Stimulated activated CD4-positive, alpha-beta T cell treated with anti-CD3 and anti-CD28 coated beads, Interleukin-4, amount 100 ng/mL, for 48 hours (primary cell): ENCODE measurements at regions not wholly inside any gene's neighbourhood (a gene's known extent, or its start where the extent isn't known, plus 50 kb on each side); places are given as distances from the start of the nearest gene placed in this dataset.

Experiments used
- DNase-seq, 2 donors: peaks; one replicate each; pipeline ENCODE4 v3.0.0-alpha.2; 2020; ENCODE audit warnings: low read depth in 2 of 2

- no peak for DNase-seq
Observed at GRCh38 chr2:144947709-144948037, 427.8 kb upstream of the ZEB2 start.

- DNase-seq: no peak
Observed at GRCh38 chr2:144946263-144946662, 426.3 kb upstream of the ZEB2 start.

GRCh38 chr2:144944546-144945220, 424.8 kb upstream of the ZEB2 start:
- DNase-seq: no peak

- no peak for DNase-seq
Observed at GRCh38 chr2:144943986-144944385, 424.1 kb upstream of the ZEB2 start.

DNA sequence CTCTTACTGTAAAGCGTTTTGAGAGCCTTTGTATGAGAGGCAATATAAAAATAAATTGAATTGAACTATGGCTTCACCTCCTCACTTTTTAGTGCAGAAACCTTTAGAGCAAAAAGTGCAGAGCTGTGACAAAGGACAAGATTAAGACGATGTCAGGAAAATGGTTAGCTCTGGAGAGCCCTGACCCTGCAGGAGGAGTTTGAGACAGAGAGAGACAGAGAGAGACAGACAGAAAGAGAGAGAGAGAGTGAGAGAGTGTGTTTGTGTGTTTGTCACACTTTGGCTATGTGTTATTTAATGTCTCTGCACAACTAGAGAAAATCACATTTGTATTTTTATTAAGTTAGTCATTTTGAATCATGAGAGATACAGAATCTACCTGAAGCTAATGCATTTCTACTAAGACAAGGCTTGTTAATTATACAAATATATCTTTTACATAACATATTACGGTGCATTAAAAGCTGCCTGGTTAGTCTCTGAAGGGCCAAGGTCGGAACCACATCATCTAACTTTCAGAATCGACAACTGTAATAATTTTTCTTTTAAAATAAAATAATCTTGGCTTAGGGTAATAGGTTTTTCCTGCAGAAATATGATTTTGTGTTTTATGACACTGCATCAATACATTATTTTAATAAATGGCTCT, 423.5 kb upstream of the ZEB2 start:
- DNase-seq: no peak

- DNase-seq: no peak
Observed at GRCh38 chr2:144942516-144943256, 422.8 kb upstream of the ZEB2 start.

DNA sequence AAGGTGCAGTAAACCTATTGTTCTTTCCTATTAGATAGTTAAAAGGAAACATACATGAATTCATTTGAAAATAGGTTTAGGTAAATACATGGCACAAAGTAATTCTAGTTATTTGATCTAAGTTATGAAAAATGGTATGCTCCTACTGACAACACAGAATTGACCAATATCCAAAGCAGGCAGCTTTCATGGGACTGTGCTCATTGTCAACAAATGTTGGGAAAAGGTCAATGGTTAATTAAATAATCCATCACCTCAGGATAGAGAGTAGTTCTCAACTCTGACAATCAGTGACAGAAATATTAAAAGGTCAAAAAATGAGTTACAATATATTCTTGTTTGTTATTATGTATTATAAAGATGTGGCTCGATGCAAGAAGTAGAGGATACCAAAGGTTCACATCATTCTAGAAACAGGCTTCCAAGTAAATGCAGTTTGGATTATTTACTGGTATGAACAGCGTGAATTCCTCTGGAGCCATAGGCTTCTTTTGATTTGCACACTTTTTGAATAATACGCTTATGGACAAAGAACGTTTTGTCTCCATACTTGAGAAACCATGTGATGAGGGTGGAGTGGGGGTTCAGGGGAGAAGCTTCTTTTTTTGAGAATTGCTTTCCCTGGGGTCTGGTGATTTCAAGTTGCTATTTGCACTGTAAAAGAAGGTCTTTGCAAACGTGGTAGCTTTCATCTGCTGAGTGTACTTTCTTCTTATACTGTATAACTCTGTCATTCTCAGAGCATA, 422.0 kb upstream of the ZEB2 start:
- no peak for DNase-seq

- DNase-seq: no peak
Observed at GRCh38 chr2:144939590-144939989, 419.7 kb upstream of the ZEB2 start.

- no peak for DNase-seq
Observed at GRCh38 chr2:144937910-144938709, 418.2 kb upstream of the ZEB2 start.

- no peak for DNase-seq
Observed at GRCh38 chr2:144937066-144937465, 417.1 kb upstream of the ZEB2 start.

- DNase-seq: no peak
Observed at GRCh38 chr2:144936442-144936841, 416.5 kb upstream of the ZEB2 start.

DNA sequence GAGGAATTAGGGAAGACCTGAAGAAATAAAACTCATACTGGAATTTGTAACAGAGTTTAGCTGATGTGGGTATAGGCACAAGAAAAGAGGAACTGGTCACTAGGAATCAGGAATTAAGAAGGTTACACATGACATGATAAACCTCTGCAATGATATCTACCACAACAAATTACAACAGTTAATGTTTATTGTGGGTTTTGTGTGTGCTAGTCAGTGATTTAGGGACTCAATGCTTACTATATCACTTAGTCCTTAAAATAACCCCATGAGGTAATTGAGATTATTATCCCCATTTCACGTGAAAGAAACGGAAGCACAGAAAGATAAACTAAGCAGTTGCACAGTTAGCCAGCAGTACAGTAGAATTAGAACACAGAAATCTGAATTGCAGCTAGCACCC, 415.8 kb upstream of the ZEB2 start:
- no peak for DNase-seq

- DNase-seq: no peak
Observed at GRCh38 chr2:144935191-144935590, 415.3 kb upstream of the ZEB2 start.

DNA sequence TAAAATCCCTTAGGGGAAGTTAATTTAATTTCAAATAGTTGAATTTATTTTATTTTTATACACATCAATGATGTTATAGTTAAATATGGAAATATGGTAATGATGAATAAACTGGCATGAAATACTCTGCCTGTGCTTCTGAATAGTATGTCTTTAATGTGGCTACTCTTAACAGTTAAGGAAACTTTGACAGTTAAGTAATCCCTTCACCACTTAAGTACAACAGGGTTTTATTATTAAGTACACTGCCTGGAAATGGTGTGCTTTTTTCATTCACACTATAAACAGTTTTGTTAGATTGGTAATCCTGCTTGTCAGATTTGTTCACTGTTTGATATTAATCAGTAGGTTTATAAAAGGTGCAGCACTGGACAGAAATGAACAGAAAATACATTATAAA, 412.0 kb upstream of the ZEB2 start:
- DNase-seq: no peak

GRCh38 chr2:144931480-144931879, 411.6 kb upstream of the ZEB2 start:
- no peak for DNase-seq

DNA sequence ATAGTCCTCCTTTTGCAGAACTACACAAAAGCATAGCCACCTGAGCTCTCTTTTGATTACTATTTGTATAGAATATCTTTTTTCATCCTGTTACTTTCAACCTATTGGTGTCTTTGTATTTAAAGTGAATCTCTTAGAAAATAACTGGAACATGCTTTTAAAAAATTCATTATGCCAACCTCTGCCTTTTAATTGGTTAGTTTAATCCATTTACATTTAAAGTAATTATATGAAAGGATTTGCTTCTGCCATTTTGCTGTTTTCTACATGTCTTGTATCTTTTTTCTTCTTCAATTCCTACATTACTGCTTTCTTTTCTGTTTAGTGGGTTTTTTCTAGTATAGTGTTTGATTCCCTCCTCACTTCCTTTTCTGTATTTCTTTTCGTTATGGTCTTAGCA, 407.5 kb upstream of the ZEB2 start:
- DNase-seq: no peak

GRCh38 chr2:144925886-144926285, 406.0 kb upstream of the ZEB2 start:
- DNase-seq: no peak

DNA sequence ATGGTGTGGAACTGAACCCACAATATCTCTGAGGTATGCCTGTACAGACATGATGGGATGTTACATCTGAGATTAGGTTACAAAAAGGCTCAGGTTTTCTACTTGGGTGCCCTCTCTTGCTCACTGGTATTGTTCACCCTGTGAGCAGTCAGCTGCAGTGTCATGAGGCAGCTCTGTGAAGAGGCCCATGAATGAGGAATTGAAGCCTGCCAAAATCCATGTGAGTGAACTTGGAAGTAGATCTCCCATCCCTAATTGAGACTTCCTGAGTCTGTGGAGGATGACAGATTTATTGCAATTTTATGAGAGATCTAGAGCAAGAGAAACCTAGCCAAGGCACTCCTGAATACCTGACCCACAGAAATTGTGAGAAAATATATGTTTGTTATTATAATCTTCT, 404.9 kb upstream of the ZEB2 start:
- no peak for DNase-seq

DNA sequence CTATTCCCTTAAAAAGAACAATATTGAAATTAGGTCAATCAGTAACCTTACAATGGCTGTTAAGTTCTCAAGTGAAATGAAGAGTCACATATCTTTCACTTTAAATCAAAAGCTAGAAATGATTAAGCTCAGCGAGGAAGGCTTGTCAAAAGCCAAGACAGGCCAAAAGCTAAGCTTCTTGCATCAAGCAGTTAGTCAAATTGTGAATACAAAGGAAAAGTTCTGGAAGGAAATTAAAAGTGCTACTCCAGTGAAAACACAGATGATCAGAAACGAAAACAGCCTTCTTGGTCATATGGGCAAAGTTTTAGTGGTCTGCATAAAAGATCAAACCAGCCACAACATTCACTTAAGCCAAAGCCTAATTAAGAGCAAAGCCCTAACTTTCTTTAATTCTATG, 402.6 kb upstream of the ZEB2 start:
- DNase-seq: no peak

DNA sequence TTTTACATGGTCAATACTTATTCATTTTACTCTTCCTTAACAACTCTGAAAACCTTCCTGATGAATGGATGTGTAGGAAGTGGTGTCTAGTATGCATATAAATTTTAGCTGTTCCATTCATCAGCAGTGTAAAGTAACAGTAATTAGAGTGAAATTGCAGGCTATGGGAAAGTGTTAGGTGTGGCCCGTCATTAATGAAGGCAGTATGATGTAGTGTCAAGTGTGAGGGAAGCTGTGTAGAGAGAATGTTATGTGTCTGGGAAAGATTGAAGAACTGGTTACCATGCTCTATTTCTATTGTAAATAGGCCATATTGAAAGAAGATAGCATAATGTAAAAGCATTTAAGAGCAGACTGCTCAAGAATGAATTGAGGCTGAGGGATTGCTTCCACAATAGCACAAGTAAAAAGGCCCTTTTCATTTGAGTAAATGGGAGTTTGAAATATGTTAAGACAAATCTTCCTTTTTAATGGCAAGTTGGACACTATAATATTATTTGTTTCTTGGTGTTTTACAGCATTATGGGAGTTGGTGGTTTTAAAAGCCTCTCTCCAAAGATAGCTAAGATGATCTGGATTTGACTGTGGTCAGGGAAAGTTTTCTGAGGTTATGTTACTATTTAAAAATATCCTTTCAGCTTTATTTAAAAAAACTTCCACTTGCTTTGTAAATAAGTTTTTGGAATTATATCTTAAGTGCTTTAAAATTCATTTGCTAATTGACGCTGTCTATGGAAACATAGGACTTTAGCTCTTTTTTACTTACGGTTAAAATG, 401.0 kb upstream of the ZEB2 start:
- no peak for DNase-seq
